Endothelial cell of umbilical vein (primary cell): ENCODE measurements at regions not wholly inside any gene's neighbourhood (a gene's known extent, or its start where the extent isn't known, plus 50 kb on each side); places are given as distances from the start of the nearest gene placed in this dataset.

Experiments used
- BruUV-seq: library from RNA; stranded (reverse); fragments of 400-500 nt; replicated peaks from 2 replicates; lab custom pipeline; 2021; lab: Mats Ljungman, UMichigan
- CTCF ChIA-PET: fragments of 300-600, 350-600 bp; sonication (Branson Sonifier 250); formaldehyde crosslinking; loops from one replicate; lab custom pipeline; 2021; ENCODE audit warnings: antibody characterized with exemption, inconsistent platforms; lab: Charles Lee
- POLR2A ChIA-PET: fragments of 300-600, 350-600 bp; sonication (Branson Sonifier 250); formaldehyde crosslinking; loops from one replicate; lab custom pipeline; 2021; ENCODE audit warnings: antibody characterized with exemption, inconsistent platforms; lab: Charles Lee
- DNase-seq: peaks from one replicate; pipeline ENCODE4 v3.0.0-alpha.2; 2011; ENCODE audit warnings: low read depth, low spot score
- FAIRE-seq: peaks from 2 replicates; lab custom pipeline; 2011; peaks lifted over from hg19 to GRCh38; lab: Jason Lieb, UNC
- H2AFZ ChIP-seq: 2 replicates; pipeline ENCODE4 v1.6.0; 2012; ENCODE audit warnings: low read depth, low read length, control low read depth, inconsistent platforms
- H3K27ac ChIP-seq: 2 replicates; pipeline ENCODE4 v1.5.1; 2011; ENCODE audit warnings: low read depth, mild to moderate bottlenecking, control low read depth, low read length, moderate library complexity; ENCODE audit not compliant: insufficient read depth
- H3K27me3 ChIP-seq, 2 experiments: 2 replicates each; pipeline versions ENCODE4 v1.6.0 to v1.6.1; 2011; ENCODE audit warnings: low read length in 2 of 2, mixed read lengths in 1 of 2; ENCODE audit not compliant: control insufficient read depth in 2 of 2, insufficient read depth in 2 of 2
- H3K36me3 ChIP-seq, 2 experiments: 2 replicates in 1 of 2; 3 replicates in 1 of 2; pipeline ENCODE4 v1.5.1; 2011; ENCODE audit warnings: low read length in 2 of 2, mild to moderate bottlenecking in 1 of 2, moderate library complexity in 1 of 2; ENCODE audit not compliant: control insufficient read depth in 2 of 2, insufficient read depth in 2 of 2; ENCODE audit errors: extremely low read depth in 1 of 2
- H3K4me1 ChIP-seq: 3 replicates; pipeline ENCODE4 v1.5.1; 2011; ENCODE audit warnings: mild to moderate bottlenecking, low read length; ENCODE audit not compliant: control insufficient read depth, insufficient read depth; ENCODE audit errors: extremely low read depth
- H3K4me2 ChIP-seq: 2 replicates; pipeline ENCODE4 v1.6.1; 2011; ENCODE audit warnings: low read length, control low read depth, mixed read lengths; ENCODE audit not compliant: insufficient read depth
- H3K4me3 ChIP-seq, 3 experiments: fragments of 200-600 bp in 1 of 3; sonication (generic), shearing (Covaris generic) in 1 of 3; replicated peaks in 1 of 3; 2 replicates each; pipeline ENCODE4 v1.5.1; 2011 to 2016; ENCODE audit warnings: control low read depth in 3 of 3, low read length in 3 of 3, mild to moderate bottlenecking in 2 of 3, inconsistent platforms in 1 of 3, low read depth in 1 of 3, moderate library complexity in 1 of 3; ENCODE audit not compliant: insufficient read depth in 1 of 3
- H3K79me2 ChIP-seq: 2 replicates; pipeline ENCODE4 v1.6.0; 2012; ENCODE audit warnings: low read length, inconsistent platforms; ENCODE audit not compliant: control insufficient read depth, insufficient read depth
- H3K9ac ChIP-seq: replicated peaks from 2 replicates; pipeline ENCODE3; 2011; ENCODE audit warnings: low read length, control low read depth; ENCODE audit not compliant: insufficient read depth; ENCODE audit errors: extremely low read depth
- H3K9me1 ChIP-seq: replicated peaks from 3 replicates; pipeline ENCODE4 v1.6.0; 2011; ENCODE audit warnings: mild to moderate bottlenecking, low read length; ENCODE audit not compliant: control insufficient read depth, insufficient read depth; ENCODE audit errors: extremely low read depth
- H3K9me3 ChIP-seq: replicated peaks from 2 replicates; pipeline ENCODE4 v1.5.1; 2012; ENCODE audit warnings: low read length, inconsistent platforms; ENCODE audit not compliant: control insufficient read depth, insufficient read depth
- H4K20me1 ChIP-seq: replicated peaks from 2 replicates; pipeline ENCODE3; 2011; ENCODE audit warnings: mild to moderate bottlenecking, low read length; ENCODE audit not compliant: control insufficient read depth, insufficient read depth; ENCODE audit errors: extremely low read depth
- EZH2 ChIP-seq: IDR thresholded peaks from 2 replicates; pipeline ENCODE4 v1.6.1; 2012; ENCODE audit warnings: borderline replicate concordance, low read depth, mild to moderate bottlenecking, moderate library complexity, low read length, inconsistent platforms; ENCODE audit not compliant: severe bottlenecking
- FOS ChIP-seq: IDR thresholded peaks from 2 replicates; pipeline ENCODE4 v1.6.1; 2011; ENCODE audit warnings: mild to moderate bottlenecking, low read length, moderate library complexity, borderline replicate concordance; ENCODE audit not compliant: insufficient read depth
- GATA2 ChIP-seq: IDR thresholded peaks from 2 replicates; pipeline ENCODE4 v1.7.0; 2011; ENCODE audit warnings: low read depth, mild to moderate bottlenecking, moderate library complexity, mixed read lengths, low read length; ENCODE audit not compliant: insufficient read length, insufficient read depth
- JUN ChIP-seq: IDR thresholded peaks from 2 replicates; pipeline ENCODE4 v1.6.1; 2011; ENCODE audit warnings: borderline replicate concordance, low read depth; ENCODE audit not compliant: insufficient read length, insufficient read depth
- MAX ChIP-seq: IDR thresholded peaks from 2 replicates; pipeline ENCODE4 v1.6.1; 2011; ENCODE audit not compliant: insufficient read depth, insufficient read length
- MYC ChIP-seq: IDR thresholded peaks from one replicate; pipeline ENCODE4 v1.6.1; 2011; ENCODE audit warnings: mild to moderate bottlenecking, low read depth, low read length
- POLR2A ChIP-seq: IDR thresholded peaks from 2 replicates; pipeline ENCODE4 v1.6.1; 2012; ENCODE audit warnings: low read depth, mild to moderate bottlenecking, control low read depth, low read length
- POLR2AphosphoS5 ChIP-seq: IDR thresholded peaks from 2 replicates; pipeline ENCODE4 v1.6.1; 2012; ENCODE audit warnings: low read depth, mild to moderate bottlenecking, control low read depth, low read length, moderate library complexity; ENCODE audit not compliant: insufficient read depth
- dilution Hi-C: fragments of 300-500 bp; cut with MboI; formaldehyde crosslinking; loops from one replicate; pipeline ENCODE4 v1.15.0; 2019; ENCODE audit warnings: low sequenced_read_pairs; ENCODE audit not compliant: extremely low pct_ligation_motif_present
- intact Hi-C: fragments of 100-400 bp; cut with micrococcal nuclease; formaldehyde crosslinking; loops from one replicate; pipeline ENCODE4 v1.10.0; 2022
- TF ChIP-seq, protein P1 (sequence below), 2 donors: IDR thresholded peaks; 1 replicate in 1 of 2; 2 replicates in 1 of 2; pipeline ENCODE4 v1.5.1; 2011; ENCODE audit warnings: low read length in 2 of 2, mild to moderate bottlenecking in 2 of 2, moderate library complexity in 2 of 2, control low read depth in 1 of 2, inconsistent platforms in 1 of 2, low read depth in 1 of 2; ENCODE audit not compliant: insufficient read depth in 1 of 2; ENCODE audit errors: extremely low read depth in 1 of 2

DNA sequence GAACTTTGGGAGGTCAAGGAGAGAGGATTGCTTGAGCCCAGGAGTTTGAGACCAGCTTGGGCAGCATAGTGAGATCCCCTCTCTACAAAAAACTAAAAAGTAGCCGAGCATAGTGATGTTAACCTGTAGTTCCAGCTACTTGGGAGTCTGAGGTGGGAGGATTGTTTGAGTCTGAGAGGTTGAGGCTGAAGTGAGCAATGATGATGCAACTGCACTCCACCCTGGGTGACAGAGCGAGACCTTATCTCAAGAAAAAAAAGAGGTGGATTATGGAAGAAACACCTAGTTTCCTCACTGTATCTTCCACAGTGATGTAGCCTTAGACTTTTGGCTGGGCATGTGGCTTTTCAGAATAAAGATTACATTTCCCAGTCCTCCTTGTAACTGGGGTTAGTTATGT is 237.2 kb upstream of the SPRED2 start:
- Histone ChIP-seq H2AFZ (no peak overlapping the region), H4K20me1 (no peaks in the 10 kb centered on the region), H3K9ac (no peak overlapping the region), H3K79me2 (no peaks in the 10 kb centered on the region), H3K27ac (no peak overlapping the region), H3K27me3 (no peaks in the 10 kb centered on the region), H3K4me2 (no peak overlapping the region), H3K4me3 (no peak overlapping the region), H3K9me3 (no peaks in the 10 kb centered on the region), H3K9me1 (no peaks in the 10 kb centered on the region), H3K4me1 (no peaks in the 10 kb centered on the region), H3K36me3 (no peaks in the 10 kb centered on the region)
- ChIA-PET POLR2A (no interaction called here), CTCF (no interaction called here)
- intact Hi-C loops (no loop called here), dilution Hi-C loops (no loop called here)
- BruUV-seq = no TSS peak
- DNase-seq = no peak
- TF ChIP-seq, protein P1, sequence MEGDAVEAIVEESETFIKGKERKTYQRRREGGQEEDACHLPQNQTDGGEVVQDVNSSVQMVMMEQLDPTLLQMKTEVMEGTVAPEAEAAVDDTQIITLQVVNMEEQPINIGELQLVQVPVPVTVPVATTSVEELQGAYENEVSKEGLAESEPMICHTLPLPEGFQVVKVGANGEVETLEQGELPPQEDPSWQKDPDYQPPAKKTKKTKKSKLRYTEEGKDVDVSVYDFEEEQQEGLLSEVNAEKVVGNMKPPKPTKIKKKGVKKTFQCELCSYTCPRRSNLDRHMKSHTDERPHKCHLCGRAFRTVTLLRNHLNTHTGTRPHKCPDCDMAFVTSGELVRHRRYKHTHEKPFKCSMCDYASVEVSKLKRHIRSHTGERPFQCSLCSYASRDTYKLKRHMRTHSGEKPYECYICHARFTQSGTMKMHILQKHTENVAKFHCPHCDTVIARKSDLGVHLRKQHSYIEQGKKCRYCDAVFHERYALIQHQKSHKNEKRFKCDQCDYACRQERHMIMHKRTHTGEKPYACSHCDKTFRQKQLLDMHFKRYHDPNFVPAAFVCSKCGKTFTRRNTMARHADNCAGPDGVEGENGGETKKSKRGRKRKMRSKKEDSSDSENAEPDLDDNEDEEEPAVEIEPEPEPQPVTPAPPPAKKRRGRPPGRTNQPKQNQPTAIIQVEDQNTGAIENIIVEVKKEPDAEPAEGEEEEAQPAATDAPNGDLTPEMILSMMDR (IDR thresholded peaks at IDR 0.05; ENCODE audit: extremely low read depth in 1 of 2, insufficient read depth in 1 of 2, low read depth in 1 of 2, low read length in 2 of 2) = no peak
- TF ChIP-seq MAX (no peak), EZH2 (no peak), FOS (no peak), JUN (no peak), POLR2A (no peak), POLR2AphosphoS5 (no peak), GATA2 (no peak), MYC (no peak)
- no peak for FAIRE-seq
